ENCODE measurements at regions not wholly inside any gene's neighbourhood (a gene's known extent, or its start where the extent isn't known, plus 50 kb on each side); places are given as distances from the start of the nearest gene placed in this dataset.

GRCh38 chr21:10425856-10426255, 95.5 kb upstream of the TPTE start:
- no peak for TF ChIP-seq EZH2phosphoT487 (IDR thresholded peaks at IDR 0.05; ENCODE audit: insufficient read depth, low read depth)
- no peak for TF ChIP-seq EZH2 (IDR thresholded peaks at IDR 0.05; ENCODE audit: insufficient read depth, poor library complexity, severe bottlenecking)
